GM12878 (cell line): ENCODE measurements at regions not wholly inside any gene's neighbourhood (a gene's known extent, or its start where the extent isn't known, plus 50 kb on each side); places are given as distances from the start of the nearest gene placed in this dataset.

ENCODE experiments used
- ATAC-seq: fragments of 200-7000 bp; cut with Tn5 transposase; 3 replicates; pipeline ENCODE4 v1.9.1; 2020; ENCODE audit warnings: mild to moderate bottlenecking, moderate library complexity
- BruUV-seq: library from RNA; stranded (reverse); fragments of 400-500 nt; replicated peaks from 2 replicates; lab custom pipeline; 2021; lab: Mats Ljungman, UMichigan
- CTCF ChIA-PET: fragments of 300-600 bp; sonication (Branson Sonifier 250); formaldehyde crosslinking; extraction: SDS; loops from one replicate; lab custom pipeline; 2021; ENCODE audit warnings: inconsistent platforms; lab: Yijun Ruan, JAX
- POLR2A ChIA-PET: fragments of 350-600 bp; formaldehyde crosslinking; extraction: SDS; loops from one replicate; lab custom pipeline; 2021; ENCODE audit warnings: inconsistent platforms; lab: Charles Lee
- RAD21 ChIA-PET: fragments of 300-600 bp; sonication (Branson Sonifier 250); formaldehyde crosslinking; loops from one replicate; lab custom pipeline; 2023; ENCODE audit warnings: antibody characterized with exemption; ENCODE audit not compliant: unreplicated experiment; lab: Charles Lee
- SMC1A ChIA-PET: fragments of 300-600 bp; sonication (Branson Sonifier 250); formaldehyde crosslinking; loops from one replicate; lab custom pipeline; 2023; ENCODE audit not compliant: unreplicated experiment, uncharacterized antibody; lab: Charles Lee
- DNase-seq: peaks from one replicate; pipeline ENCODE4 v3.0.0-alpha.2; 2011; ENCODE audit warnings: low read depth, low spot score
- FAIRE-seq: peaks from 3 replicates; lab custom pipeline; 2011; peaks lifted over from hg19 to GRCh38; lab: Jason Lieb, UNC
- H2AFZ ChIP-seq: 2 replicates; pipeline ENCODE4 v1.6.0; 2011; ENCODE audit warnings: low read depth, low read length, control low read depth; ENCODE audit not compliant: control insufficient read depth
- H3K27ac ChIP-seq: 2 replicates; pipeline ENCODE4 v1.5.1; 2011; ENCODE audit warnings: control low read depth; ENCODE audit not compliant: control insufficient read depth, insufficient read depth
- H3K27me3 ChIP-seq, 2 experiments: replicated peaks in 1 of 2; 2 replicates each; pipeline versions ENCODE4 v1.6.0 to v1.6.1; 2011; ENCODE audit warnings: low read length in 1 of 2; ENCODE audit not compliant: control insufficient read depth in 2 of 2, insufficient read depth in 2 of 2
- H3K36me3 ChIP-seq, 2 experiments: 2 replicates each; pipeline ENCODE4 v1.5.1; 2011; ENCODE audit warnings: low read length in 1 of 2; ENCODE audit not compliant: control insufficient read depth in 2 of 2, insufficient read depth in 2 of 2
- H3K4me1 ChIP-seq: 2 replicates; pipeline ENCODE4 v1.6.1; 2011; ENCODE audit warnings: mild to moderate bottlenecking, low read length, moderate library complexity, mixed read lengths; ENCODE audit not compliant: control insufficient read depth, insufficient read depth
- H3K4me2 ChIP-seq: 2 replicates; pipeline ENCODE4 v1.6.0; 2011; ENCODE audit warnings: control low read depth; ENCODE audit not compliant: control insufficient read depth, insufficient read depth
- H3K4me3 ChIP-seq: fragments of 200-600 bp; sonication (generic); 2 replicates; pipeline ENCODE4 v1.5.1; 2016
- H3K79me2 ChIP-seq: 2 replicates; pipeline ENCODE4 v1.6.0; 2011; ENCODE audit warnings: low read length; ENCODE audit not compliant: control insufficient read depth, insufficient read depth
- H3K9ac ChIP-seq: 2 replicates; pipeline ENCODE4 v1.8.0; 2011; ENCODE audit warnings: low read length, control low read depth, mixed read lengths; ENCODE audit not compliant: control insufficient read depth, insufficient read depth
- H3K9me3 ChIP-seq: replicated peaks from 3 replicates; pipeline ENCODE4 v1.5.1; 2011; ENCODE audit warnings: mild to moderate bottlenecking, low read length; ENCODE audit not compliant: control insufficient read depth, insufficient read depth
- H4K20me1 ChIP-seq: 2 replicates; pipeline ENCODE4 v1.6.0; 2011; ENCODE audit not compliant: control insufficient read depth, insufficient read depth
- BCL11A ChIP-seq: IDR thresholded peaks from 2 replicates; pipeline ENCODE4 v1.6.1; 2011; ENCODE audit warnings: low read depth, low read length
- BRCA1 ChIP-seq: IDR thresholded peaks from 2 replicates; pipeline ENCODE4 v1.6.1; 2011; ENCODE audit warnings: low read depth, low read length, improper control_type of control experiment
- CREB1 ChIP-seq: IDR thresholded peaks from 2 replicates; pipeline ENCODE4 v1.6.1; 2012; ENCODE audit warnings: low read depth, mild to moderate bottlenecking, inconsistent platforms
- FOXM1 ChIP-seq: IDR thresholded peaks from 2 replicates; pipeline ENCODE4 v1.6.1; 2012; ENCODE audit warnings: low read depth, mild to moderate bottlenecking, inconsistent platforms, low read length, moderate library complexity
- HDAC6 ChIP-seq: fragments of 200-600 bp; sonication (generic); IDR thresholded peaks from one replicate; pipeline ENCODE4 v1.8.0; 2017; ENCODE audit warnings: antibody characterized with exemption; ENCODE audit not compliant: unreplicated experiment
- IRF4 ChIP-seq: IDR thresholded peaks from 2 replicates; pipeline ENCODE4 v1.6.1; 2011; ENCODE audit warnings: low read depth, low read length
- NFXL1 ChIP-seq: fragments of 450-650 bp; IDR thresholded peaks from 2 replicates; pipeline ENCODE4 v1.6.1; 2017; ENCODE audit warnings: antibody characterized with exemption, mild to moderate bottlenecking, borderline replicate concordance
- PAX8 ChIP-seq: fragments of 450-650 bp; IDR thresholded peaks from 2 replicates; pipeline ENCODE4 v1.6.1; 2017; ENCODE audit warnings: mild to moderate bottlenecking, moderate library complexity
- RUNX3 ChIP-seq: IDR thresholded peaks from 2 replicates; pipeline ENCODE4 v1.6.1; 2012; ENCODE audit warnings: low read length, inconsistent platforms
- ZNF217 ChIP-seq: fragments of 450-650 bp; IDR thresholded peaks from 2 replicates; pipeline ENCODE4 v1.6.1; 2017; ENCODE audit warnings: antibody characterized with exemption, mild to moderate bottlenecking
- ZZZ3 ChIP-seq: IDR thresholded peaks from 2 replicates; pipeline ENCODE4 v1.6.1; 2011; ENCODE audit warnings: low read depth; ENCODE audit not compliant: control insufficient read depth, insufficient read length
- WGBS: methylation state at CpG from one replicate; pipeline ENCODE4 v1.1.6; 2016; ENCODE audit warnings: low lambda C conversion rate; ENCODE audit not compliant: insufficient replicate concordance, insufficient coverage; ENCODE audit errors: missing lambda C conversion rate; 5-methylcytosine and 5-hydroxymethylcytosine counted together
- in situ Hi-C: fragments of 300-500 bp; cut with MboI; formaldehyde crosslinking; loops from 9 replicates; pipeline ENCODE4 v1.14.3; 2018; ENCODE audit warnings: mixed read lengths
- intact Hi-C: fragments of 100-400 bp; cut with micrococcal nuclease; formaldehyde crosslinking; loops from one replicate; pipeline ENCODE4 v1.14.2; 2022; ENCODE audit not compliant: unreplicated experiment
- TF ChIP-seq, protein P1 (sequence below): fragments of 150-350 bp; IDR thresholded peaks from 2 replicates; pipeline ENCODE4 v1.6.1; 2014; ENCODE audit warnings: mild to moderate bottlenecking, low read depth, low read length
- TF ChIP-seq, protein P2 (sequence below): IDR thresholded peaks from 2 replicates; pipeline ENCODE4 v1.6.1; 2012; ENCODE audit warnings: improper control_type of control experiment, low read depth, low read length; ENCODE audit not compliant: insufficient replicate concordance
- TF ChIP-seq, protein P3 (sequence below): fragments of 450-650 bp; IDR thresholded peaks from 2 replicates; pipeline ENCODE4 v1.6.1; 2017; ENCODE audit warnings: antibody characterized with exemption, mild to moderate bottlenecking, moderate library complexity
- TF ChIP-seq, protein P4 (sequence below): fragments of 450-650 bp; IDR thresholded peaks from 2 replicates; pipeline ENCODE4 v1.6.1; 2017; ENCODE audit warnings: mild to moderate bottlenecking

- no TSS peak for BruUV-seq
- H3K27me3 ChIP-seq: no peaks in the 10 kb centered on the region
- 0% methylated on average over 6 of the region's 6 CpGs for WGBS
- no peaks in the 10 kb centered on the region for H4K20me1 ChIP-seq
- FAIRE-seq (peak; percentile 18), DNase-seq (no peak), ATAC-seq (peak; percentile 84)
- H3K27ac ChIP-seq: no peak overlapping the region
- RAD21 ChIA-PET: no interaction called here
- no peak overlapping the region for H2AFZ ChIP-seq
- no peaks in the 10 kb centered on the region for H3K4me1 ChIP-seq
- intact Hi-C loops: loop anchor here (10.0 kb wide), 1 partner anchor 697 kb away; no protein-coding TSS in a partner anchor
- H3K4me2 ChIP-seq: no peak overlapping the region
- in situ Hi-C loops: no loop called here
- POLR2A ChIA-PET: no interaction called here
- H3K79me2 ChIP-seq: no peaks in the 10 kb centered on the region
- no peaks in the 10 kb centered on the region for H3K9me3 ChIP-seq
- H3K9ac ChIP-seq: no peak overlapping the region
- no peaks in the 10 kb centered on the region for H3K36me3 ChIP-seq
- CTCF ChIA-PET: no interaction called here
- SMC1A ChIA-PET: no interaction called here
- H3K4me3 ChIP-seq: no peak overlapping the region
- TF ChIP-seq, protein P1, sequence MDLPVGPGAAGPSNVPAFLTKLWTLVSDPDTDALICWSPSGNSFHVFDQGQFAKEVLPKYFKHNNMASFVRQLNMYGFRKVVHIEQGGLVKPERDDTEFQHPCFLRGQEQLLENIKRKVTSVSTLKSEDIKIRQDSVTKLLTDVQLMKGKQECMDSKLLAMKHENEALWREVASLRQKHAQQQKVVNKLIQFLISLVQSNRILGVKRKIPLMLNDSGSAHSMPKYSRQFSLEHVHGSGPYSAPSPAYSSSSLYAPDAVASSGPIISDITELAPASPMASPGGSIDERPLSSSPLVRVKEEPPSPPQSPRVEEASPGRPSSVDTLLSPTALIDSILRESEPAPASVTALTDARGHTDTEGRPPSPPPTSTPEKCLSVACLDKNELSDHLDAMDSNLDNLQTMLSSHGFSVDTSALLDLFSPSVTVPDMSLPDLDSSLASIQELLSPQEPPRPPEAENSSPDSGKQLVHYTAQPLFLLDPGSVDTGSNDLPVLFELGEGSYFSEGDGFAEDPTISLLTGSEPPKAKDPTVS: no peak
- TF ChIP-seq ZNF217 (no peak), PAX8 (no peak), BCL11A (no peak), BRCA1 (no peak), ZZZ3 (no peak), CREB1 (0 out of 2 replicates have a peak, but pooled peaks have one; percentile 36), FOXM1 (0 out of 2 replicates have a peak, but pooled peaks have one; percentile 31), HDAC6 (no peak), RUNX3 (peak; percentile 33; the same call in 1 of the 2 replicates), IRF4 (no peak), NFXL1 (no peak)
- TF ChIP-seq, protein P2, sequence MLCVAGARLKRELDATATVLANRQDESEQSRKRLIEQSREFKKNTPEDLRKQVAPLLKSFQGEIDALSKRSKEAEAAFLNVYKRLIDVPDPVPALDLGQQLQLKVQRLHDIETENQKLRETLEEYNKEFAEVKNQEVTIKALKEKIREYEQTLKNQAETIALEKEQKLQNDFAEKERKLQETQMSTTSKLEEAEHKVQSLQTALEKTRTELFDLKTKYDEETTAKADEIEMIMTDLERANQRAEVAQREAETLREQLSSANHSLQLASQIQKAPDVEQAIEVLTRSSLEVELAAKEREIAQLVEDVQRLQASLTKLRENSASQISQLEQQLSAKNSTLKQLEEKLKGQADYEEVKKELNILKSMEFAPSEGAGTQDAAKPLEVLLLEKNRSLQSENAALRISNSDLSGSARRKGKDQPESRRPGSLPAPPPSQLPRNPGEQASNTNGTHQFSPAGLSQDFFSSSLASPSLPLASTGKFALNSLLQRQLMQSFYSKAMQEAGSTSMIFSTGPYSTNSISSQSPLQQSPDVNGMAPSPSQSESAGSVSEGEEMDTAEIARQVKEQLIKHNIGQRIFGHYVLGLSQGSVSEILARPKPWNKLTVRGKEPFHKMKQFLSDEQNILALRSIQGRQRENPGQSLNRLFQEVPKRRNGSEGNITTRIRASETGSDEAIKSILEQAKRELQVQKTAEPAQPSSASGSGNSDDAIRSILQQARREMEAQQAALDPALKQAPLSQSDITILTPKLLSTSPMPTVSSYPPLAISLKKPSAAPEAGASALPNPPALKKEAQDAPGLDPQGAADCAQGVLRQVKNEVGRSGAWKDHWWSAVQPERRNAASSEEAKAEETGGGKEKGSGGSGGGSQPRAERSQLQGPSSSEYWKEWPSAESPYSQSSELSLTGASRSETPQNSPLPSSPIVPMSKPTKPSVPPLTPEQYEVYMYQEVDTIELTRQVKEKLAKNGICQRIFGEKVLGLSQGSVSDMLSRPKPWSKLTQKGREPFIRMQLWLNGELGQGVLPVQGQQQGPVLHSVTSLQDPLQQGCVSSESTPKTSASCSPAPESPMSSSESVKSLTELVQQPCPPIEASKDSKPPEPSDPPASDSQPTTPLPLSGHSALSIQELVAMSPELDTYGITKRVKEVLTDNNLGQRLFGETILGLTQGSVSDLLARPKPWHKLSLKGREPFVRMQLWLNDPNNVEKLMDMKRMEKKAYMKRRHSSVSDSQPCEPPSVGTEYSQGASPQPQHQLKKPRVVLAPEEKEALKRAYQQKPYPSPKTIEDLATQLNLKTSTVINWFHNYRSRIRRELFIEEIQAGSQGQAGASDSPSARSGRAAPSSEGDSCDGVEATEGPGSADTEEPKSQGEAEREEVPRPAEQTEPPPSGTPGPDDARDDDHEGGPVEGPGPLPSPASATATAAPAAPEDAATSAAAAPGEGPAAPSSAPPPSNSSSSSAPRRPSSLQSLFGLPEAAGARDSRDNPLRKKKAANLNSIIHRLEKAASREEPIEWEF: no peak
- TF ChIP-seq, protein P3, sequence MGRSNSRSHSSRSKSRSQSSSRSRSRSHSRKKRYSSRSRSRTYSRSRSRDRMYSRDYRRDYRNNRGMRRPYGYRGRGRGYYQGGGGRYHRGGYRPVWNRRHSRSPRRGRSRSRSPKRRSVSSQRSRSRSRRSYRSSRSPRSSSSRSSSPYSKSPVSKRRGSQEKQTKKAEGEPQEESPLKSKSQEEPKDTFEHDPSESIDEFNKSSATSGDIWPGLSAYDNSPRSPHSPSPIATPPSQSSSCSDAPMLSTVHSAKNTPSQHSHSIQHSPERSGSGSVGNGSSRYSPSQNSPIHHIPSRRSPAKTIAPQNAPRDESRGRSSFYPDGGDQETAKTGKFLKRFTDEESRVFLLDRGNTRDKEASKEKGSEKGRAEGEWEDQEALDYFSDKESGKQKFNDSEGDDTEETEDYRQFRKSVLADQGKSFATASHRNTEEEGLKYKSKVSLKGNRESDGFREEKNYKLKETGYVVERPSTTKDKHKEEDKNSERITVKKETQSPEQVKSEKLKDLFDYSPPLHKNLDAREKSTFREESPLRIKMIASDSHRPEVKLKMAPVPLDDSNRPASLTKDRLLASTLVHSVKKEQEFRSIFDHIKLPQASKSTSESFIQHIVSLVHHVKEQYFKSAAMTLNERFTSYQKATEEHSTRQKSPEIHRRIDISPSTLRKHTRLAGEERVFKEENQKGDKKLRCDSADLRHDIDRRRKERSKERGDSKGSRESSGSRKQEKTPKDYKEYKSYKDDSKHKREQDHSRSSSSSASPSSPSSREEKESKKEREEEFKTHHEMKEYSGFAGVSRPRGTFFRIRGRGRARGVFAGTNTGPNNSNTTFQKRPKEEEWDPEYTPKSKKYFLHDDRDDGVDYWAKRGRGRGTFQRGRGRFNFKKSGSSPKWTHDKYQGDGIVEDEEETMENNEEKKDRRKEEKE: no peak
- TF ChIP-seq, protein P4, sequence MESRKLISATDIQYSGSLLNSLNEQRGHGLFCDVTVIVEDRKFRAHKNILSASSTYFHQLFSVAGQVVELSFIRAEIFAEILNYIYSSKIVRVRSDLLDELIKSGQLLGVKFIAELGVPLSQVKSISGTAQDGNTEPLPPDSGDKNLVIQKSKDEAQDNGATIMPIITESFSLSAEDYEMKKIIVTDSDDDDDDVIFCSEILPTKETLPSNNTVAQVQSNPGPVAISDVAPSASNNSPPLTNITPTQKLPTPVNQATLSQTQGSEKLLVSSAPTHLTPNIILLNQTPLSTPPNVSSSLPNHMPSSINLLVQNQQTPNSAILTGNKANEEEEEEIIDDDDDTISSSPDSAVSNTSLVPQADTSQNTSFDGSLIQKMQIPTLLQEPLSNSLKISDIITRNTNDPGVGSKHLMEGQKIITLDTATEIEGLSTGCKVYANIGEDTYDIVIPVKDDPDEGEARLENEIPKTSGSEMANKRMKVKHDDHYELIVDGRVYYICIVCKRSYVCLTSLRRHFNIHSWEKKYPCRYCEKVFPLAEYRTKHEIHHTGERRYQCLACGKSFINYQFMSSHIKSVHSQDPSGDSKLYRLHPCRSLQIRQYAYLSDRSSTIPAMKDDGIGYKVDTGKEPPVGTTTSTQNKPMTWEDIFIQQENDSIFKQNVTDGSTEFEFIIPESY: no peak
These were observed 89.6 kb upstream of the SGCD start for GRCh38 chr5:156237361-156237760.
